Smooth muscle cell of the brain vasculature (primary cell): ENCODE measurements at regions not wholly inside any gene's neighbourhood (a gene's known extent, or its start where the extent isn't known, plus 50 kb on each side); places are given as distances from the start of the nearest gene placed in this dataset.
"Not testable (repeated sequence)": the region's sequence is repeated elsewhere in the genome, so short reads cannot be mapped to it uniquely, and the experiment has no call there.

ENCODE experiments used
- DNase-seq: peaks from one replicate; pipeline ENCODE4 v3.0.0-alpha.2; 2012; ENCODE audit warnings: low read depth, low spot score

DNA sequence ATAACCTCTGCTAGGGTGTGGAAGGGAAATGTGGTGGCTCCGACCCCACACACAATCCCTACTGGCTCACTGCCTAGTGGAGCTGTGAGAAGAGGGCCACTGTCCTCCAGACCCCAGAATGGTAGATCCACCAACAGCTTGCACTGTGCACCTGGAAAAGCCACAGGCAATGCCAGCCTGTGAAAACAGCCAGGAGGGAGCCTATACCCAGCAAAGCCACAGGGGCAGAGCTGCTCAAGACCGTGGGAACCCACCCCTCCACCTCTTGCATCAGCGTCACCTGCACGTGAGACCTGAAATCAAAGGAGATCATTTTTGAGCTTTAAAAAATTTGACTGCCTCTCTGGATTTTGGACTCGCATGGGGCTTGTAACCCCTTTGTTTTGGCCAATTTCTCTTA is 249.0 kb upstream of the CDH2 start:
- no peak for DNase-seq

DNA sequence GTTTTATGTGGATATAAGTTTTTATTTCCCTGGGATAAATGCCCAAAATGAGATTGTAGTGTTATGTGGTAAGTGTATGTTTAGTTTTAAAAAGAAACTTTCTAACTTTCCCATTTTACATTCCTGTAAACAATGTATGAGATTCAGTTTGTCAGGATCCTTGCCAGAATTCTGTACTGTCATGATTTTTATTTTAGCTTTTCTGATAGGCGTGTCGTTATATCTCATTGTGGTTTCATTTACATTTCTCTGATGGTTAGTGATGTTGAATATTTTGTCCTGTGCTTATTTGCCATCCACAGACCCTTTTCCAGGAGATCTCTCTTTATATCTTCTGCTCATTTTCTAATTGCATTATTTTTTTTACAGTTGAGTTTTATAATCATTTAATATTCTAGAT is 245.6 kb upstream of the CDH2 start:
- no peak for DNase-seq

- not testable (repeated sequence) for DNase-seq
Measured at GRCh38 chr18:28421950-28422349, 245.0 kb upstream of the CDH2 start.

- DNase-seq, result no peak
Measured at GRCh38 chr18:28412521-28412920, 235.6 kb upstream of the CDH2 start.

DNA sequence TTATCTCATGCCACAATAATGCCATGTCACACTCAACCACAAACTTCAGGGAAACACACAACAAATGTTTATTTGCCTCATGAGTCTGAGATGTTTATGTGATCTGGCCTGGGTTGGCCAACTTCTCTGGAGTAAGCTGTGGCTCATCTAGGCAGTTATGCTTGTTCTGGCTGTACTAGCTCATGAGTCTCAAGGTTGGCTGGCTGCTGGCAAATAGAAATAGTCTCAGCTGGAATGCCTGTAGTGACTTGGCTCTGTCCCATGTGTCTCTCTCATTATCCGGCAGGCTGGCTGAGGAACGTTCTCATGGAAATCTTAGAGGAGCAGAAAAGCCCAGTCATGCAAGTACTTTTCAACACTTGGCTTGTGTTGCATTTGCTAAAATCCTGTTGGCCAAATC is 234.9 kb upstream of the CDH2 start:
- no peak for DNase-seq

DNA sequence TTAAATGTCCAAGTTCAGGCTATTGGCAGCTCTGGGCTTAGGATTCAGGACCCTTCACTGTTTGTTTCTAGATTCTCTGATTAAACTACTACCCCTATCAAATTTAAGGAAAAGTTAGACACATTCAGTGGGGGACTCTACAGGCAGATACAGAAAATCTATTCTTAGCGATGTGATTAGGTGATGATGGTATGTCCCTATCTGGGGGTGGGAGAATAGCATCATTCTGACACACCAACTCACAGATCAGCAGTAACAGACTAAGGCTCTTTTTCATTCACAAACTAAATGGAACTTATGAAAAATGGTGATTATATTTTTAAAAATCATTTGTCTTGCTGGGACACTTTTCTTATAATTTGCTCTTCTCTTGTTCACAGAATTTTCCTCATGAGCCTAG is 232.9 kb upstream of the CDH2 start:
- no peak for DNase-seq

- no peak for DNase-seq
Measured at GRCh38 chr18:28408528-28408927, 231.6 kb upstream of the CDH2 start.

DNA sequence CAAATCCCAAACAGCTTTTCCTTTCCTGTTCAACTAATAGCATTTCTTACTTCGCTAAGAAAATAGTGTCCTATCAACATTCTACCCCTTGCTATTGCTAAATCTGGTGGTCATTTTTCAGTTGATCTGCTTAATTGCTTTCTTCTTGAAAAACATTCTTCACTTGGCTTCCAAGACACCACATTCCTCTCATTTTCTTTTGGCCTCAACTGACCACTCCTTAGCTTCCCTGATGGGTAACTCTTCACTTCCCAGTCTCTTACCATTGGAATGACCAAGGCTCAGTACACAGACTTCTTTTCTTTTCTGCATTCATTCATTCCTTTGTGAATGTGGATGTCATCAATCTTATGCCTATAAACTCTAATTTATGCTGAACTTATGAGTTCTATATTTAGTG is 230.8 kb upstream of the CDH2 start:
- no peak for DNase-seq

- DNase-seq, result no peak
Measured at GRCh38 chr18:28406533-28406932, 229.6 kb upstream of the CDH2 start.

GRCh38 chr18:28404694-28405093 is 227.8 kb upstream of the CDH2 start:
- no peak for DNase-seq

DNA sequence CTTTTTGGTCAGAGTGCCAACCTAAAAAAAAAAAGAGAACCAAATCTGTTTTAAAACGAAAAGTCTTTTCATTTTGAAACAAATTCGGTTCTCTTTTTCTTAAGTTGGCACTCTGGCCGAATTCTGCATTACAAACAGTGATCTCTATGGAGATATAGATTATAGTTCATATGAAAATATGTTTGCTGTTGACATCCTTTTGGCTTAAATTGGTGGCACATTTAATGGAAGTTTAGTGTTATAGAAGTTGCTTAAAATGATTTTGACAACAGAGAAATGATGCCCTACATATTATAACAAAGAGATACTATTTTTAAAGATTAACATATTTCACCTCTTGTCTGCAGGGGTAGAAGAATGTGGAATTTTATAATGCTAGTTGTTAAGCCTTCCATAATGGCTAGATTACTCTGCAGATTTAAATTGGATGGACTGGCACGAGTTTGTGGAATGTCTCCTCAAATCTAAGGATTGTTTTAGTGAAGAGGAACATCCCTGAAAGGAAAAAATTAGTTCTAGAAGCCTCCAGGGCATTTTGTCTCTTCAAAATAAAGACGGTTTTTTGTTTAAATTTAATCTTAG is 222.9 kb upstream of the CDH2 start:
- no peak for DNase-seq

- DNase-seq, result no peak
Measured at GRCh38 chr18:28398471-28398870, 221.5 kb upstream of the CDH2 start.

- no peak for DNase-seq
Measured at GRCh38 chr18:28390022-28390421, 213.1 kb upstream of the CDH2 start.

DNA sequence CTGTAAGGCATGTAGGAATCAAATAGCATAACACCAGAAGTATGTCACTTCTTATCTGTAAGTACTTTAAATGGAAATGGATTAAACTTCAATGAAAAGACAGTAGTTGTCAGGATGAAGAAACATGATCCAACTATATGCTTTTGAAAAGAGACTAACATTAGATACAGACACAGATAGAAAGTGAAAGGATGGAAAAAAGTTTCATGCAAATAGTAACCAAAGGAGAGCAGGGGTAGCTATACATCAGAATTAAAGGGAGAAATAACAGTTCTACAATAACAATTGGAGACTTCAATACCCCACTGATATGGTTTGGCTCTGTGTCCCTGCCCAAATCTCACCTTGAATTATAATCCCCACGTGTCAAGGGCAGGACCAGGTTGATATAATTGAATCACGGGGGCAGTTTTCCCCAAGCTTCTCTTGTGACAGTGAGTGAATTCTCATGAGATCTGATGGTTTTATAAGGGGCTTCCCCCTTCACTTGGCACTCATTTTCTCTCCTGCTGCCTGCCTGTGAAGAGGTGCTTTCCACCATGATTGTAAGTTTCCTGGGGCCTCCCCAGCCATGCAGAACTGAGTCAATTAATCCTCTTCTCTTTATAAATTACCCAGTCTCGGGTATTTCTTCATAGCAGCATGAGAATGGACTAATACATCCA is 205.4 kb upstream of the CDH2 start:
- no peak for DNase-seq

- no peak for DNase-seq
Measured at GRCh38 chr18:28372186-28372585, 195.3 kb upstream of the CDH2 start.

DNA sequence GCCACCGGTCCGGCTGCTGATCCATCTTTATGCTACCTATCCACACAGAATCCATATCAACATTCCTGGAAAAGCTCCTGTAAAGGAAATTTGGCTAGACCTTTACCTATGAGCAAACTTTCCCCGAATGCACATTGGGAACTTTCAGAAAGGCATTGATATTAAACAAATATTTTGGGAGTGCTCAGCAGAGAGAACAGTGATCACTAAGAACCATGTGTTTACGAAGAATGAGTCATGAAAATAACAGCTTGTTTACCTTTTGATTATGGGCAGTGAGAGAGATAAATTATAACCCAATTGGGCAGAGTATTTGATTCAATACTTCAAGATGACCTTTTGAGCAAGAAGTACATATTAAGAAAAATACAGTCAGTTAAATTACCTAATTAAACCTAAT is 189.7 kb upstream of the CDH2 start:
- DNase-seq, result no peak

DNA sequence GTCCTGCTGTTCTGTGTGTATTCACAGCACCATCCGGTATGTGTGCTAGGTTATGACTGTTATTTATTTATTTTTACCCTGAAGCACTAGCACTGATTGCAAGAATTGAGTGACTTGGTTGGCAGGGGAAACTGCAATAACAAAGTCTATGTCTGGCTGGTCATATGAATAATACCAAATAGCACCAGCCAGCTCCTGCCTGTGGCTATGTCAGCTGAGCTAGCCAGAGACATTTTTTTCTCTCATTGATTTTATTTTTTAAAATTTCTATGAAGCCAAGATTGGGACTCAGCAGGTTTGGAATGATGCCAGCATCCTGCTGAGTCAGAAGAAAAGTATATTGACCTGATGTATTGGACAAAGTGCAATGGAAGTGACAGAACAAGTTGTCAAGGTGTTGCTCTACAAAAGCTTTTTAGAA is 188.5 kb upstream of the CDH2 start:
- DNase-seq, result no peak

GRCh38 chr18:28363124-28363523 is 186.2 kb upstream of the CDH2 start:
- no peak for DNase-seq

GRCh38 chr18:28359176-28359575 is 182.2 kb upstream of the CDH2 start:
- DNase-seq, result no peak

DNA sequence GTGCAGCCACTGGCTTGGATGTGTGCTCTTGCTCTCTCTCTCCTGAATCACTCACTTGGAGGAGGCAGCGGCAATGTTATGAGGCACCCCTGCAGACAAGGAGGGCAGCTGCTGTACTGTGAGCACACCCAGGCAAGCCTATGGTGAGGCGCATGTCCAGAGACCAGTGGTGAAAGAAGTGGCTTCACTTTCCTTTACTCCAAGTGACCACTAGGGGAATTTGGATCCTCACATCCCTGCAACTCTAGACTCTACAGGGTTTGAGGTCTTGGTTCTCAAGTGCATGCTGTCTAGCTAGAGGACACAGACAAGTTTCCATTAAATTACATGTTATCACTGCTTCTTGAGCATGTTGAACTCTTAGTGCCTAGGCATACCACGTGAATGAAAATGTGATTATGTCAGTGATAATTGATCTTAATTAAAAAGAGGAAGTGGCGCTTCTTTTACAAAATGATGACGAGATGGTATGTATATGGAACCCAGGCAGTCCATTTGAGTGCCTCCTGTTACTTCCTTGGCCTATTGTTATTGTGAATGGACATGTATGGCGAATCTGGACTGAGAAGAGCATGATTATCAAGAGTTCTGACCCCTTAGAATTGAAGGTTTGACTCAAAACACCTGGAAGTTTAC is 181.0 kb upstream of the CDH2 start:
- no peak for DNase-seq

DNA sequence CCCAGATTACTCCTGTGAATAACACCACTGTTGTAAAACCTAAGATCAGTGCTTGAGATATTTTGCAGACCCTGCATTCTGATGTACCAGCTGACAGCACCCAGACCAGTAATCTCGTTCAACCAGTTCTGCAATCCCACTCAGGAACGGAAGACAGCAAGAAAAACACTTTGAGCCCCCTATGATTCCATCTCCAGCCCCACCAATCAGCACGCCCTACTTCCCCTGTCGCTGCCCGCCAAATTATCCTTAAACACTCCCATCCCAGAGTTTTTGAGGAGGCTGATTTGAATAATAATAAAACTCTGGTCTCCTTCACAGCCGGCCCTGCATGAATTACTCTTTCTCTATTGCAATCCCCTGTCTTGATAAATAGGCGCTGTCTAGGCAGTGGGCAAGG is 173.9 kb upstream of the CDH2 start:
- no peak for DNase-seq

DNA sequence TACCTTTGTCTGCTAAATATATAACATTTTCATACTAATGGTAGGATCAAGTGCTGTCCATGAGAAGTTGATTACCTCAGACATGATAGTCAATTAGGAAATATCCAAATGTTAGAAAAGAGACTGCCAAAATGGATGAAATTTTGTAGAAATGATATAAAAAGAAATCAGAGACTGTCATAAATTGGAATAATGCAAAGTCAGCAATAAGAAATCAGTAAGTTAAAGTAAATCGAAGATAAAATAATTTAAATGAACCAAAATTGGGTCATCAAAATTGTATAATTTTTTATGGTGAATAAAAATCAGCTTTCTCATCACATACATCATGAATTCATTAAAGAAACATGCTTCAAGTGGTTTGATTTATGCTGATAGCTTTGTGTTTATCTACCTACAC is 165.3 kb upstream of the CDH2 start:
- DNase-seq, result no peak

- no peak for DNase-seq
Measured at GRCh38 chr18:28338316-28338715, 161.4 kb upstream of the CDH2 start.
